HEK293 (cell line): ENCODE measurements at regions not wholly inside any gene's neighbourhood (a gene's known extent, or its start where the extent isn't known, plus 50 kb on each side); places are given as distances from the start of the nearest gene placed in this dataset.

Experiments
- CTCF ChIA-PET: fragments of 350-600 bp; formaldehyde crosslinking; extraction: SDS; loops from one replicate; lab custom pipeline; 2021; ENCODE audit warnings: antibody characterized with exemption; lab: Yijun Ruan, JAX
- POLR2A ChIA-PET: fragments of 300-600 bp; formaldehyde crosslinking; extraction: SDS; loops from one replicate; lab custom pipeline; 2020; ENCODE audit warnings: antibody characterized with exemption, inconsistent platforms; lab: Yijun Ruan, JAX
- H3K27ac ChIP-seq: fragments of 200-500 bp; sonication (Bioruptor generic); 2 replicates; pipeline ENCODE4 v1.5.1; 2014; ENCODE audit warnings: low read depth, low read length, control low read depth, inconsistent platforms; ENCODE audit errors: extremely low read depth
- H3K36me3 ChIP-seq, 2 experiments: fragments of 200-500 bp in 1 of 2; sonication (Bioruptor generic) in 1 of 2; 1 replicate in 1 of 2; 2 replicates in 1 of 2; pipeline ENCODE4 v1.5.1; 2014 to 2017; ENCODE audit warnings: inconsistent platforms in 2 of 2, low read length in 2 of 2; ENCODE audit not compliant: control insufficient read depth in 2 of 2, insufficient read depth in 1 of 2
- H3K4me1 ChIP-seq: fragments of 200-500 bp; sonication (Bioruptor generic); 2 replicates; pipeline ENCODE4 v1.5.1; 2014; ENCODE audit warnings: mild to moderate bottlenecking, low read length, inconsistent platforms; ENCODE audit not compliant: control insufficient read depth, insufficient read depth
- H3K4me3 ChIP-seq: 2 replicates; pipeline ENCODE4 v1.5.1; 2011; ENCODE audit warnings: low read depth, mild to moderate bottlenecking, control low read depth, low read length, moderate library complexity
- H3K9me3 ChIP-seq: fragments of 200-500 bp; sonication (Bioruptor generic); 2 replicates; pipeline ENCODE4 v1.5.1; 2014; ENCODE audit warnings: low read depth, low read length, inconsistent platforms; ENCODE audit not compliant: control insufficient read depth, insufficient read depth
- HOXC10 ChIP-seq: sonication (generic); formaldehyde crosslinking; IDR thresholded peaks from 2 replicates; pipeline ENCODE4 v1.8.1; 2023; ENCODE audit warnings: mild to moderate bottlenecking, missing genetic modification reagents
- KLF17 ChIP-seq: fragments of 450-650 bp; formaldehyde crosslinking; IDR thresholded peaks from 2 replicates; pipeline ENCODE4 v1.5.1; 2016; ENCODE audit warnings: missing biosample characterization, missing genetic modification characterization
- PRDM1 ChIP-seq: fragments of 450-650 bp; formaldehyde crosslinking; IDR thresholded peaks from 2 replicates; pipeline ENCODE4; 2016; ENCODE audit warnings: missing biosample characterization, missing genetic modification characterization
- PRDM4 ChIP-seq: fragments of 450-650 bp; formaldehyde crosslinking; IDR thresholded peaks from 2 replicates; pipeline ENCODE4 v1.5.1; 2017; ENCODE audit warnings: missing biosample characterization, missing genetic modification characterization
- REPIN1 ChIP-seq: fragments of 450-650 bp; formaldehyde crosslinking; IDR thresholded peaks from 2 replicates; pipeline ENCODE4 v1.5.1; 2017; ENCODE audit warnings: missing biosample characterization, missing genetic modification characterization, low read depth
- SP7 ChIP-seq: fragments of 450-650 bp; formaldehyde crosslinking; IDR thresholded peaks from 2 replicates; pipeline ENCODE4 v1.5.1; 2016; ENCODE audit warnings: missing biosample characterization, missing genetic modification characterization
- WT1 ChIP-seq: fragments of 450-650 bp; formaldehyde crosslinking; IDR thresholded peaks from 2 replicates; pipeline ENCODE4 v1.5.1; 2016; ENCODE audit warnings: missing biosample characterization, missing genetic modification characterization
- ZBTB17 ChIP-seq: fragments of 450-650 bp; formaldehyde crosslinking; IDR thresholded peaks from 2 replicates; pipeline ENCODE4 v1.5.1; 2016; ENCODE audit warnings: missing biosample characterization, missing genetic modification characterization
- ZFHX2 ChIP-seq: fragments of 450-650 bp; formaldehyde crosslinking; conservative IDR thresholded peaks from 2 replicates; pipeline ENCODE4 v1.5.1; 2016; ENCODE audit warnings: missing biosample characterization, missing genetic modification characterization
- ZFP3 ChIP-seq: fragments of 450-650 bp; formaldehyde crosslinking; IDR thresholded peaks from 2 replicates; pipeline ENCODE4 v1.5.1; 2016; ENCODE audit warnings: low read depth, missing biosample characterization, missing genetic modification characterization
- ZNF16 ChIP-seq: fragments of 450-650 bp; formaldehyde crosslinking; IDR thresholded peaks from 2 replicates; pipeline ENCODE4 v1.5.1; 2016; ENCODE audit warnings: low read depth, missing biosample characterization, missing genetic modification characterization
- ZNF174 ChIP-seq: fragments of 450-650 bp; formaldehyde crosslinking; IDR thresholded peaks from 2 replicates; pipeline ENCODE4 v1.5.0; 2017; ENCODE audit warnings: missing biosample characterization, mild to moderate bottlenecking, missing genetic modification characterization
- ZNF18 ChIP-seq: fragments of 450-650 bp; formaldehyde crosslinking; IDR thresholded peaks from 2 replicates; pipeline ENCODE4 v1.5.1; 2016; ENCODE audit warnings: missing biosample characterization, missing genetic modification characterization
- ZNF19 ChIP-seq: fragments of 450-650 bp; formaldehyde crosslinking; IDR thresholded peaks from 2 replicates; pipeline ENCODE4; 2016; ENCODE audit warnings: missing biosample characterization, missing genetic modification characterization, low read depth
- ZNF248 ChIP-seq: fragments of 450-650 bp; formaldehyde crosslinking; IDR thresholded peaks from 2 replicates; pipeline ENCODE4 v1.5.1; 2017; ENCODE audit warnings: missing biosample characterization, missing genetic modification characterization
- ZNF266 ChIP-seq: fragments of 450-650 bp; formaldehyde crosslinking; IDR thresholded peaks from 2 replicates; pipeline ENCODE4 v1.5.1; 2016; ENCODE audit warnings: missing biosample characterization, missing genetic modification characterization, low read depth
- ZNF311 ChIP-seq: fragments of 450-650 bp; formaldehyde crosslinking; IDR thresholded peaks from 2 replicates; pipeline ENCODE4 v1.5.1; 2017; ENCODE audit warnings: missing biosample characterization, missing genetic modification characterization, borderline replicate concordance
- ZNF449 ChIP-seq: fragments of 450-650 bp; formaldehyde crosslinking; IDR thresholded peaks from 2 replicates; pipeline ENCODE4 v1.5.1; 2017; ENCODE audit warnings: missing biosample characterization, mild to moderate bottlenecking, missing genetic modification characterization, moderate library complexity
- ZNF521 ChIP-seq: fragments of 450-650 bp; formaldehyde crosslinking; IDR thresholded peaks from 2 replicates; pipeline ENCODE4 v1.5.1; 2017; ENCODE audit warnings: missing biosample characterization, mild to moderate bottlenecking, missing genetic modification characterization
- ZNF544 ChIP-seq: fragments of 450-650 bp; formaldehyde crosslinking; IDR thresholded peaks from 2 replicates; pipeline ENCODE4 v1.5.0; 2017; ENCODE audit warnings: missing biosample characterization, missing genetic modification characterization
- ZNF571 ChIP-seq: fragments of 450-650 bp; formaldehyde crosslinking; IDR thresholded peaks from 2 replicates; pipeline ENCODE4 v1.5.0; 2017; ENCODE audit warnings: missing biosample characterization, missing genetic modification characterization
- ZNF645 ChIP-seq: fragments of 450-650 bp; formaldehyde crosslinking; IDR thresholded peaks from 2 replicates; pipeline ENCODE4; 2016; ENCODE audit warnings: missing biosample characterization, missing genetic modification characterization
- ZNF664 ChIP-seq: fragments of 450-650 bp; formaldehyde crosslinking; IDR thresholded peaks from 2 replicates; pipeline ENCODE4 v1.5.1; 2016; ENCODE audit warnings: missing biosample characterization, missing genetic modification characterization
- ZNF670 ChIP-seq: fragments of 450-650 bp; formaldehyde crosslinking; IDR thresholded peaks from 2 replicates; pipeline ENCODE4 v1.5.1; 2016; ENCODE audit warnings: missing biosample characterization, missing genetic modification characterization, low read depth
- ZNF776 ChIP-seq: fragments of 450-650 bp; formaldehyde crosslinking; IDR thresholded peaks from 2 replicates; pipeline ENCODE4 v1.5.0; 2017; ENCODE audit warnings: missing biosample characterization, missing genetic modification characterization, borderline replicate concordance
- ZNF777 ChIP-seq: fragments of 450-650 bp; formaldehyde crosslinking; IDR thresholded peaks from 2 replicates; pipeline ENCODE4 v1.5.1; 2017; ENCODE audit warnings: missing biosample characterization, missing genetic modification characterization, borderline replicate concordance

GRCh38 chr6:115601509-115601908 lies 459.2 kb downstream of the FRK start:
- Histone ChIP-seq H3K27ac (no peak overlapping the region), H3K36me3 (no peaks in the 10 kb centered on the region), H3K9me3 (no peaks in the 10 kb centered on the region), H3K4me1 (no peaks in the 10 kb centered on the region), H3K4me3 (no peak overlapping the region)
- ChIA-PET POLR2A (no interaction called here), CTCF (no interaction called here)
- TF ChIP-seq ZNF16 (tag by site-specific recombination) (no peak), HOXC10 (no peak), ZNF544 (tag by site-specific recombination) (no peak), ZNF645 (tag by site-specific recombination) (no peak), ZNF670 (no peak), ZNF664 (tag by site-specific recombination) (no peak), WT1 (tag by site-specific recombination) (no peak), ZNF571 (tag by site-specific recombination) (no peak), ZNF449 (tag by site-specific recombination) (no peak), ZBTB17 (no peak), ZNF521 (tag by site-specific recombination) (no peak), REPIN1 (tag by site-specific recombination) (no peak), ZNF248 (no peak), ZNF311 (tag by site-specific recombination) (no peak), ZFP3 (tag by site-specific recombination) (no peak), KLF17 (tag by site-specific recombination) (no peak)

- Histone ChIP-seq H3K4me1 (no peaks in the 10 kb centered on the region), H3K9me3 (no peaks in the 10 kb centered on the region), H3K27ac (no peak overlapping the region), H3K4me3 (no peak overlapping the region), H3K36me3 (no peaks in the 10 kb centered on the region)
- ChIA-PET POLR2A (no interaction called here), CTCF (no interaction called here)
- TF ChIP-seq ZFHX2 (tag by site-specific recombination) (no peak), ZNF174 (tag by site-specific recombination) (no peak), PRDM1 (tag by site-specific recombination) (no peak), ZNF776 (tag by site-specific recombination) (no peak), ZNF18 (tag by site-specific recombination) (no peak), ZNF777 (tag by site-specific recombination) (no peak), SP7 (no peak), ZNF266 (tag by site-specific recombination) (no peak), PRDM4 (tag by site-specific recombination) (no peak), ZNF19 (no peak)
Measured at GRCh38 chr6:115601064-115601463, 459.6 kb downstream of the FRK start.
